Peyer's patch (tissue), 4 donors: ENCODE measurements at regions not wholly inside any gene's neighbourhood (a gene's known extent, or its start where the extent isn't known, plus 50 kb on each side); places are given as distances from the start of the nearest gene placed in this dataset.

Experiments
- CTCF ChIP-seq, 6 experiments: fragments of 450-650 bp in 4 of 6; fragments of 200-600 bp in 2 of 6; sonication (generic) in 1 of 6; IDR thresholded peaks; one replicate each; pipeline ENCODE4 v1.5.1; 2017 to 2019; ENCODE audit warnings: antibody characterized with exemption in 6 of 6, mild to moderate bottlenecking in 3 of 6, moderate library complexity in 1 of 6
- POLR2A ChIP-seq, 2 donors: fragments of 450-650 bp; IDR thresholded peaks; one replicate each; pipeline ENCODE4 v1.5.1; 2017; ENCODE audit warnings: antibody characterized with exemption in 2 of 2, mild to moderate bottlenecking in 2 of 2, moderate library complexity in 2 of 2

GRCh38 chr18:55694291-55694690, 106.3 kb upstream of the TCF4 start:
- TF ChIP-seq CTCF (IDR thresholded peaks at IDR 0.05) (no peak), POLR2A (IDR thresholded peaks at IDR 0.05) (no peak)
